ENCODE measurements at regions not wholly inside any gene's neighbourhood (a gene's known extent, or its start where the extent isn't known, plus 50 kb on each side); places are given as distances from the start of the nearest gene placed in this dataset.
"Not testable (repeated sequence)": the region's sequence is repeated elsewhere in the genome, so short reads cannot be mapped to it uniquely, and the experiment has no call there.

- TF ChIP-seq, protein P1, sequence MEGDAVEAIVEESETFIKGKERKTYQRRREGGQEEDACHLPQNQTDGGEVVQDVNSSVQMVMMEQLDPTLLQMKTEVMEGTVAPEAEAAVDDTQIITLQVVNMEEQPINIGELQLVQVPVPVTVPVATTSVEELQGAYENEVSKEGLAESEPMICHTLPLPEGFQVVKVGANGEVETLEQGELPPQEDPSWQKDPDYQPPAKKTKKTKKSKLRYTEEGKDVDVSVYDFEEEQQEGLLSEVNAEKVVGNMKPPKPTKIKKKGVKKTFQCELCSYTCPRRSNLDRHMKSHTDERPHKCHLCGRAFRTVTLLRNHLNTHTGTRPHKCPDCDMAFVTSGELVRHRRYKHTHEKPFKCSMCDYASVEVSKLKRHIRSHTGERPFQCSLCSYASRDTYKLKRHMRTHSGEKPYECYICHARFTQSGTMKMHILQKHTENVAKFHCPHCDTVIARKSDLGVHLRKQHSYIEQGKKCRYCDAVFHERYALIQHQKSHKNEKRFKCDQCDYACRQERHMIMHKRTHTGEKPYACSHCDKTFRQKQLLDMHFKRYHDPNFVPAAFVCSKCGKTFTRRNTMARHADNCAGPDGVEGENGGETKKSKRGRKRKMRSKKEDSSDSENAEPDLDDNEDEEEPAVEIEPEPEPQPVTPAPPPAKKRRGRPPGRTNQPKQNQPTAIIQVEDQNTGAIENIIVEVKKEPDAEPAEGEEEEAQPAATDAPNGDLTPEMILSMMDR (conservative IDR thresholded peaks at IDR 0.05), result not testable (repeated sequence)
- TF ChIP-seq ZFX (IDR thresholded peaks at IDR 0.05), result not testable (repeated sequence)
Observed at GRCh38 chr4:97325751-97326150, 817.5 kb downstream of the STPG2 start.
